NOMO-1 treated with dmso at 0.1 percent for 144 hours (cell line): ENCODE measurements at regions not wholly inside any gene's neighbourhood (a gene's known extent, or its start where the extent isn't known, plus 50 kb on each side); places are given as distances from the start of the nearest gene placed in this dataset.

Experiments used
- DNase-seq: peaks from one replicate; lab custom pipeline; 2025; ENCODE audit not compliant: unreplicated experiment; lab: John Stamatoyannopoulos, UW

DNA sequence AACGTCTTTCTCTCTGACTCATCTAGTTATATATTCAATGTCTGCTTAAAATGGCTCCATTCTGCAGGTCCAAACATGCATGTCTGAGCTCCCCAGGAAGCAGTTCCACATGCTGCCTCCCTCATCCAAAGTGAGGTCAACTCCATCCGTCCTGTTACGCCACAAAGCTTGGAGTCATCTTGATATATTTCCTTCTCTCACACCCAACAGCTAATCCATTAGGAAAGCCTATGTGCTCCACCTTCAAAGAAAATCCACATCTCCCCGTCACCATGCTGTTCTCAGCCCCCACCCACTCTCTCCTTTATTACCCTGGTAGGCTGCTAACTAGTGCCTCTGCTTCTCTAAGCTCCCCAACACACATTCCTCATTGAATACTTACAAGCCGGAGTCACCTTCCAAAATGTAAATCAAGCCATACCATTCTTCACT is 130.2 kb upstream of the SYNDIG1 start:
- DNase-seq = no peak

DNA sequence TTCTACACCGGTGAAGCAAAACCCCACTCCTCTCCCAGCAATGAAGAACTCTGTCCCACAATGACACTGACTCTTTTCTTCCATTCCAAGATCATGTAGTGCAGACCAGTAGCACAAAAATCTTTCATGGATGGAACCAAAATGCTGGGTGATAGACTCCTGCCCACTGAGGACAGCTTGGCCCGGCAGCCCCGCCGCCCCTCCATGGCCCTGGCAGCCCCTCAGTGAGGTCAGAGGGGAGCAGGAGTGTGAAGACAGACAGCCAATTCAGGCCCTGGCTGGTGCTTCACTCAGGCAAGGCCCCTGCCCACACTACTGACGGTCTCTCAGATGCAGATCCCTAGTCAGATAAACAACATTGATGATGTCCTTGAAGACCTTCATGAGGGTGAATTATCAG is 131.9 kb upstream of the SYNDIG1 start:
- no peak for DNase-seq

- no peak for DNase-seq
Measured at GRCh38 chr20:24337069-24337468, 132.4 kb upstream of the SYNDIG1 start.

DNA sequence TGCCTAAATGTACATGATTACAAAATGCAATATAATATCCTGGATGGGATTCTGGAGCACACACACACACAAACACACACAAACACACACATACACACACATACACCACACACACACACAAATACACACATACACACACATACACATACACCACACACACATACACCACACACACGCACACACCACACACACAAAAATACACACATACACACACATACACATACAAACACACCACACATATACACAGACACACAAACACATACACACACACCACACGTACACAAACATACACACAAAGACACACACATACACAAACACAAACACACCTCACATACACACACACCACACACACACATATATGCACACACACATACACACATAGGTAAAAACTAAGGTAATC is 134.6 kb upstream of the SYNDIG1 start:
- DNase-seq = no peak

DNA sequence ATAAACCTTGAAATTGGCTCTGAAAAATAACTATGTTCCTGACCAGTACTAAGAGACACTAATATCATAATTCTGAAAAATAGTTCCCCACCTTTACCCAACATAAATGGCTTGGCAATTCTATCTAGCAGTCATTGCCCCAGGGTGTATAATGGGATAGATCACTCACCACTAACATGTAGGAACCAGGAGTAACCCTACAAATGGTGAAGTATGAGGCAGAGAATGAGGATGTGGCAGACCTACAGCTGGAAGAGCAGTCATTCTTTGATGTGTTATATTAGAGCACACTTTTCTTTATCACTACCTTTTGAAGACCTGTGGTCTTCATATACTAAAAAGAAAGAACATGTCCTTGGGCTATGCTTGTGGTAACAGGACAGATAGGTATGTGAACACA is 136.5 kb upstream of the SYNDIG1 start:
- DNase-seq = no peak

DNA sequence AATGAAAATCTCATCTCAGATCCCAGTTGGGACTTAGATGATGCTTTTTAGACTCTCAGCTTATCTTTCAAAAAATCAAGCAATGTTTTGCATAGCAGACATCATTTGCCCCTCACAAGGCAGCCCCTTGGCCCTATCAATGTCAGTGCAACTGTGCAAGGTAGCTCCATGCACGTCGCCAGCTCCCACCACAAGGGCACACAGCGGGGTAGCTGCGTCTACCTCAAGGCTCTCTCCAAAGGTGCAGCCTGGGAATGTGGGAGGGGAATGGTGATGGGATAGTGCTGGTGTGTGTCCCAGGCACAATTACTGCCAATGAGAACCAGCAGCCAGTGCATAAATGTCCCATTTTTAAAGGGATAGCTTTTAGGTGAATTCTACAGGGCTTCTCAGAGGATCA is 137.5 kb upstream of the SYNDIG1 start:
- DNase-seq = no peak

DNA sequence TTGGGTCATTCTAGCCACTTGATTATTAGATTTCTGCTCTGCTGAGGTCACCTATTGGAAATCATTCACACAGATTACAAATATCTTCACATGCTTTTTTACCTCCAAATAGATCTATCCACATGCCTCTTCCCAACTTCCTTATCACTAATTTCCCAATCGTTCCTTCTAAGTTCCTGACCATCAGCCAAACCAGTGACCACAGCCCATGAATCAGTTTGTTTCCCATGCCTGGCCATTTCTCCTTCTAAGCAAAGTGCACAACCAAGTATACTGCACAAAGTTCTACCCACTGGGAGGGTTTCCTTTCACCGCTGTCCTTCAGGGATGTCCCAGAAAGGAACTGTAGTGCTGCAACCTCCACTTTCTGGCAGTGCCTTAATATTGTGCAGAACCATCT is 140.5 kb upstream of the SYNDIG1 start:
- DNase-seq = no peak

DNA sequence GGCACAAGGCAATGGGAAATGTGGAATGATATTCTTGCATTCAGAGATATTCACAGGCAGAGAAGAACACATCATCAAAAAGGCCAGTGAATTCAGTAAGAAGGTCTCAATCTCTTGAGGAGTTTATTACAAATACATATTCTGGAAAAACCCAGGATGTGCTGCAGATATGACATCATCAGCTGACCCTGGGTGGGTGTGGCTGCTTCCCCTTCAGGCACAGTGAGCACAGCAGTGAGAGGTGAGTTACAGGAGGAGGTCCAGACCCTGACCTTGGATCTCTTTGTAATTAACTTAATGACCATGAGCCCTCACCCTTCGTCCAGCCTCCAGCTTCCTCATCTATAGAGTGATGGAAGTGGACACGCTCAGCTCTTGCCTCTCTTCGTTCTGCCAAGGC is 147.5 kb upstream of the SYNDIG1 start:
- DNase-seq = no peak

DNA sequence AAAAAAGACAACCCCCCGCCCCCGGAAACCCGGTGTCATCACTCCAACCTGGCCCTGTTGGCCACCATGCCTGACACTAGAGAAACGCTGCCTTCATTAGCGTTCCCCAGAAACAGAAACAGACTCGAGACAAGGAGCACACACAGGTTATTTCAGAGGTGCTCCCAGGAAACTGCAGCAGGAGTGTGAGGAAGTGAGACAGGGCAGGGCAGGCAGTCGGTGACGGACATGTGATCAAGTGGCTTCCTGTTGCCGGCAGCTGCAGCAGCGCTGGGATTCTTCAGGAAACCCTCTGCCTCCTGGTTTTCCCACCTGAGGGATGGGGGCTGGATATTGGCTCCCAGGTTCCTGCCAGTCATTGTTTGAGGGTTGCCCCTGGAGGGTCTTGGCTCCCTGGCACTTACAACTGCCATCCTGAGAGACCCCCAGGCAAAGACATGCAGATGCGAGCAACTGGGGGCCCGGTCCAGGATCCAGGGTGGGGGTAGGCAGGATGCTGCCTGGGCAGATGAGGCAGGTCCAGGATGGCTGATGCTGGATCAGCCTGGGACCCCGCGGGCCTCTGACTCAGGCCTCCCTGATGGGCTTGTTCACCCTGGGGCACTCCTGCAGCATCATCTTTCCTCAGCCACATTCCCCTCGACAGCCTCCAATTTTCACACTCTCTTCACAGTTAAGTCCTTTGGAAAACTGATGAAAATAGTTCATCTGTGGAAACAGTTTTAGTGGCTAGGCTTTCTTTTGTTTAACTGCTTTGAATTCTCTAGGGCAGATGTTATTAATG is 150.7 kb upstream of the SYNDIG1 start:
- DNase-seq = no peak

DNA sequence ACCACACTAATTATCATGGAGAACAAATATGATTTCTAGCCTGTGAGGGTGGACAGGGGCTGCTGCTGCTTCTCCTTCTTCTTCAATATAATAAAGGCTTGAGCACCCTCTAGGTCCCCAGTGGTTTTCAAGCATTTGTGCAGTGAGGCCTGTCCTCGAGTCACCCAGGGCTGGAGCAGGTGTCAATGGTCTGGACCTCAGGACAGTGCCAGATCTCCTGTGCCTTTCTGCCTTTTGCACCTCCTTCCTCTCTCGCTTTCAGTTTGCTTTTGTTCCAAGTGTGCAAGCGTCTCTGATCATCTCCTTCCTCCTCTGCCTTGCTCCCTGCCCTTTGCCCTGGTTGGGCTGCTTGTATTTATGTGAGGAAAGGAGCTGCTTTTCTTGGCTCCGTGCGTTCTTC is 152.2 kb upstream of the SYNDIG1 start:
- no peak for DNase-seq

- DNase-seq = no peak
Measured at GRCh38 chr20:24316731-24317130, 152.7 kb upstream of the SYNDIG1 start.

DNA sequence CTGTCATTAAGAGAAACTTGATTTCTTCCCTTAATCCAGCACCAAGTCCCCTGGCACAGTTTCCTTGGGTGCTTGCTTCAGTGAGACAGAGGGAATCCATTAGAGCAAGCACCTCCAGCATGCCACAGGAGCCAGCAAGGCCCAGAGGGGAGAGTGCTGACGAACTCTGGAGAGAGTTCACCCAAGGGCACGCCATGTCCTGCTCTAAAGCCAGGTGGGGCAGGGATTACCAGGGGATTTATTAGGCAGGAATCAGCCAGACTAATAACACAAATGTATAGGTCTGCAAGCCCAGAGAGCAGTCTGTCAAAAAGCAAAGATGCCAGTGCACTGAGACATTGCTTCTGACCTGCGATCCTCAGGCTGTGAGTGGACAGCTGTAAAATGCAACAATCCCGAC is 155.4 kb upstream of the SYNDIG1 start:
- no peak for DNase-seq

DNA sequence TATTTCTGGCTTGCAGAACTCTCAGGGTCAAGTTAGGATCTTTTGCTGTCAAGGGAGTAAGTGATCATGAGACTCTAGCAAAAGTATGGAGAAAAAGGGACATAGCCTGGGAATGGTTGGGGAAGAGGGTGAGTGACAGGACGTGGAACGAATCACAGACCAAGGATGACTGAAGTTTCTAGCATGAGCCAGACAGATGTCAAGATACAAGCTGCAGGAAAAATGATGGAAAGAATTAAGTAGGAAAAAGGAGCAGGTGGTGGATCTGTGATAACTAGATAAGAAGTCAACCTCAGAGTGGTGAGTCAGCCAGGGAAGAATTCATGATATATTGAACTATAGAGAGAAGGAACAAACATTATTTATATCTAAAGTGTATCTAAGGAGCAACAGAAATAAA is 159.8 kb upstream of the SYNDIG1 start:
- DNase-seq = no peak

GRCh38 chr20:24305371-24305770 is 164.1 kb upstream of the SYNDIG1 start:
- DNase-seq = no peak

DNA sequence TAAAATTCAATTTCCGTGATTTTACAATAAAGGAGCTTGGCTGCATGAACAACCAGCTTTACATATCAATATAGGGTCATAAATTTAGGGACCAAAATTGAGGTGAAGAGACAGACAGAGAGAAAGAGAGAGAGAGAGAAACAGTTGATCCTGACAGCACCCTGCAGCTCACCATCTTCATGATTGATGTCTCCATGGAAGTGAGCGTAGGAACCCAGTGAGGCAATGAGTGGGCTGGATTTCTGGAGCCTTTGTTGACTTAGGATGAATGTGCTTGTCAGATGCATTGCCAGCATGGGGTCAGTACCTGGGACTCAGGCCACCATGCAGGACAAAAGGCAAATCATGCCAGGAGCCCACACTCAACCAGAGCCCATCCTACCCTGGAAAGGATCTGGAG is 165.1 kb upstream of the SYNDIG1 start:
- DNase-seq = no peak

- no peak for DNase-seq
Measured at GRCh38 chr20:24303393-24304170, 165.8 kb upstream of the SYNDIG1 start.

DNA sequence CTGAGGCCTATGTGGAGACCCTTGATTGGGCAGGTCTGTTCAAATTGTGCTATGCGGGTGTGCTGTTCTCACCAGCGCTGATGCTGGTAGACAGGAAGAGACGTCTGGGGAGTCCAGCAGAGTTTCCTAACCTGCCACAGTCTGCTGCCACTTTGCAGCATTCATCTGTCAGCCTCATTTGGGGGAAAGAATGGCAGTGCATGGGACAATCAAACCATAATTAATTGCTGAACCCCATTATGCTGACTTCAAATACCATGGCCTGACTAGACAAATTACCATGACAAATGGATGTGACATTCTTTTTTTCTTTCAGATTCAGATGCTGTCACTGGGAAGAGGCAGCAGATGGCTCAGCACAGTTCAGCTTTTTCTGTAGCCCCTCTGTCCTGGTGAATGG is 171.4 kb upstream of the SYNDIG1 start:
- DNase-seq = no peak

DNA sequence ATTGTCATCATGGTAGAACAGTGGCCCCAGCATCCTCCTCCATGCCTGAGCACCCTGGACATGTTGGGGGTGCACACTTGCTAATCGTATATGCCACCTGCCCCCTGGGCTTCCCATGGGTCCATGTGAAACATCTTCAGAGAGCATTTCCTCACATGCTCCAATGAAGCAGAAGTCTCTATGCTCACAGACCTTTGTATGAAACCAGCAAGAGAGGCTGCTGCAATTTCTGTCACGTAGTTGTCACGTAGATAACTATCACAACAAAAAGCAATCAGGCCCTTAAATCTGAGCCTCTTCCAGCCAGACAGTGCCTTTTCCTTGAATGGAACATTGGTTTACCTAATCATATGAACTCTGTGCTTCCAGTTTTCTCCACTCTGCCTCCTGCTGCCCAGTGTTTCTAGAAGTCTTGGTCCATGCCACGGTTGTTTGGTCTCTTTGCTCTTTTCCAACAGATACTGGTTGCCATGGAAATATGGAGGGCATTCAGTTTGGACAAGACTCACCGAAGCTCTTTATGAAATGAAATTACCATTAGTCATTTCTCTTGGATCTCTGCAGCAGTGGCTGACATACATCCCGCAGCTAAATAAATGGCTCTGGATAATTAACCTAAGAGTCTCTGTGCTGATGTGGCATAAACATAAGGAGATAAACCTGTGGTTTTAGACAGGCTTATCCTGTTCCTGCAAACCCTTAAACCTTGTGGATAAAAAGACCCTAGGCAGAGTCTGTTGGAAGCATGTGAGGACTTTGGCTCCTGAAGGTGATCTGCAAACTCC is 172.8 kb upstream of the SYNDIG1 start:
- DNase-seq = no peak

GRCh38 chr20:24291014-24291413 is 178.4 kb upstream of the SYNDIG1 start:
- no peak for DNase-seq

GRCh38 chr20:24289737-24290481 is 179.5 kb upstream of the SYNDIG1 start:
- DNase-seq = peak; percentile 96

DNA sequence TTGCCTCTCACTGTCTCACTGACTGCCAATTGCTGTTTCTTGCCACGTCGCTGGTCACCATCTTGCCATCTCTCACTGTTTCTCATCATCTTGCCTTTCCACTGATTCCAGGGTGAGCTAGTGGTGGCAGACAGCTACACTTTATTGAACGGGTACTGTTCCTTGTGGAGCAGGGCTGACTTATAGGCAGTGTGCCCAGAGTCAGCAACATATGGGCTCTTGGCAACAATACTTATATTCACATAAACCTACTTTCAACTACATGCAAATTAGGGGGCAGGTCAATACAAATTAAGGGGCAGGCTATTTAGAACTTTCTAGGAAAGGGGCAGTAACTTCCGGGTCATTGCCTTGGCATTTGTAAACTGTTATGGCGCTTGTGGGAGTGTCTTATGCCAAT is 186.2 kb upstream of the SYNDIG1 start:
- DNase-seq = no peak
